DND-41 (cell line): ENCODE measurements at regions not wholly inside any gene's neighbourhood (a gene's known extent, or its start where the extent isn't known, plus 50 kb on each side); places are given as distances from the start of the nearest gene placed in this dataset.

Experiments
- EZH2 ChIP-seq: IDR thresholded peaks from 3 replicates; pipeline ENCODE4 v1.6.1; 2012; ENCODE audit warnings: borderline replicate concordance, low read depth, mild to moderate bottlenecking, moderate library complexity, low read length, inconsistent platforms; ENCODE audit not compliant: severe bottlenecking
- TF ChIP-seq, protein P1 (sequence below): IDR thresholded peaks from 2 replicates; pipeline ENCODE4 v1.5.1; 2012; ENCODE audit warnings: borderline replicate concordance, low read length, moderate library complexity, mild to moderate bottlenecking; ENCODE audit not compliant: poor library complexity, severe bottlenecking; ENCODE audit errors: extremely low read depth

DNA sequence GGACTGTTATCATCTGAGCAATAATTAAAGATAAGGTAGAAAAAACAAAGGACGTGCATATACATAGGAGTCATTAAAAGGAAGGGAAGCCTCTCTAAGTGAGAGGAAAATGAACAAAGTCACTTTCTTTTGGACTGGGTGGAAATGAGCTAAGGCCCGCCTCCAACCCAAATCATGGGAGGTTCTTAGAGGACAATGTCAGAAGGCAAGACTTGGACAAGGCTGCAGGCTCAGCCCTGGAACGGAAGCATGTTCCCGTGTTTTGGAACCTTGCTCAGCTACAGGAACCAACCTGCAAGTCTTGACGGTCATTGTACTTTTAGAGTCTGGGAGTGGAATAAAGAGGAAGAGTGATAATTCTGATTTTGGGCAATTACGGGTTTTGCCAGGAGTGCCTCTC, 59.4 kb upstream of the EPB41L3 start:
- TF ChIP-seq, protein P1, sequence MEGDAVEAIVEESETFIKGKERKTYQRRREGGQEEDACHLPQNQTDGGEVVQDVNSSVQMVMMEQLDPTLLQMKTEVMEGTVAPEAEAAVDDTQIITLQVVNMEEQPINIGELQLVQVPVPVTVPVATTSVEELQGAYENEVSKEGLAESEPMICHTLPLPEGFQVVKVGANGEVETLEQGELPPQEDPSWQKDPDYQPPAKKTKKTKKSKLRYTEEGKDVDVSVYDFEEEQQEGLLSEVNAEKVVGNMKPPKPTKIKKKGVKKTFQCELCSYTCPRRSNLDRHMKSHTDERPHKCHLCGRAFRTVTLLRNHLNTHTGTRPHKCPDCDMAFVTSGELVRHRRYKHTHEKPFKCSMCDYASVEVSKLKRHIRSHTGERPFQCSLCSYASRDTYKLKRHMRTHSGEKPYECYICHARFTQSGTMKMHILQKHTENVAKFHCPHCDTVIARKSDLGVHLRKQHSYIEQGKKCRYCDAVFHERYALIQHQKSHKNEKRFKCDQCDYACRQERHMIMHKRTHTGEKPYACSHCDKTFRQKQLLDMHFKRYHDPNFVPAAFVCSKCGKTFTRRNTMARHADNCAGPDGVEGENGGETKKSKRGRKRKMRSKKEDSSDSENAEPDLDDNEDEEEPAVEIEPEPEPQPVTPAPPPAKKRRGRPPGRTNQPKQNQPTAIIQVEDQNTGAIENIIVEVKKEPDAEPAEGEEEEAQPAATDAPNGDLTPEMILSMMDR: no peak
- TF ChIP-seq EZH2: no peak
